Panc1 (cell line): ENCODE measurements at regions not wholly inside any gene's neighbourhood (a gene's known extent, or its start where the extent isn't known, plus 50 kb on each side); places are given as distances from the start of the nearest gene placed in this dataset.

Experiments used
- CTCF ChIP-seq: fragments of 450-650 bp; IDR thresholded peaks from 2 replicates; pipeline ENCODE4 v1.5.1; 2017; ENCODE audit warnings: mild to moderate bottlenecking
- REST ChIP-seq, 2 experiments: IDR thresholded peaks; 2 replicates each; pipeline ENCODE4 v1.6.1; 2011 to 2012; ENCODE audit warnings: low read depth in 2 of 2, control low read depth in 1 of 2, low read length in 1 of 2, mild to moderate bottlenecking in 1 of 2, moderate library complexity in 1 of 2; ENCODE audit not compliant: insufficient read depth in 1 of 2

DNA sequence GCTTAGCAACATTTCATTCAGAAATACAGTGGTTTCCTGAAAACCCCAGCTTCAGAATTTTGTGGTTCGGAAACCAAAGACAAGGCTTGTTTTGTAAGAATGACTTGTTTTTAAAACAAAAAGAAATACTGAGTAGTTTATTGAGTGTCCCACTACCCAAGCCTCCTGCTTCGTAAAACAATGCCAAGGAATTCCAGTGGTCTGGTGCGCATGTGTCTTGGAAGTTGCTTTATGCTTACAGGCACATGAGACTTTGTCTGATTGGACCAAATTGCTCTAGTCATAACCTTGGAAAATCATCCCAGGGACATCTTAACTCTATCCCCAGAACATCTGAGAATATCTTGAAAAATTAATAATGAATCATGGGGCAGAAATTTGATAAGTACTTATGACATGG, 77.1 kb upstream of the FST start:
- TF ChIP-seq CTCF (no peak), REST (IDR thresholded peaks at IDR 0.05; ENCODE audit: insufficient read depth in 1 of 2, low read depth in 2 of 2, low read length in 1 of 2) (no peak)
